Muscle layer of colon (tissue), 2 donors: ENCODE measurements at regions not wholly inside any gene's neighbourhood (a gene's known extent, or its start where the extent isn't known, plus 50 kb on each side); places are given as distances from the start of the nearest gene placed in this dataset.

Experiments used
- H3K27ac ChIP-seq: one replicate; pipeline ENCODE4 v1.7.0; 2013; ENCODE audit warnings: low read depth, mild to moderate bottlenecking, low read length, moderate library complexity
- H3K27me3 ChIP-seq, 2 donors: one replicate each; pipeline ENCODE4 v1.7.0; 2013; ENCODE audit warnings: low read length in 2 of 2, mild to moderate bottlenecking in 2 of 2; ENCODE audit not compliant: insufficient read depth in 2 of 2, control insufficient read depth in 1 of 2
- H3K36me3 ChIP-seq: one replicate; pipeline ENCODE4 v1.7.0; 2013; ENCODE audit warnings: mild to moderate bottlenecking, low read length; ENCODE audit not compliant: insufficient read depth
- H3K4me1 ChIP-seq: one replicate; pipeline ENCODE4 v1.7.0; 2013; ENCODE audit warnings: mild to moderate bottlenecking, low read length; ENCODE audit not compliant: insufficient read depth
- H3K4me3 ChIP-seq, 2 donors: one replicate each; pipeline ENCODE4 v1.7.0; 2013; ENCODE audit warnings: low read length in 2 of 2, low read depth in 1 of 2, mild to moderate bottlenecking in 1 of 2, moderate library complexity in 1 of 2
- H3K9ac ChIP-seq: one replicate; pipeline ENCODE4 v1.7.0; 2013; ENCODE audit warnings: low read length
- H3K9me3 ChIP-seq: one replicate; pipeline ENCODE4 v1.7.0; 2013; ENCODE audit warnings: mild to moderate bottlenecking, low read length
- donor health status: abdominal sarcoma.
- donor health status: Adenocarcinoma of cecum.

GRCh38 chr21:26759731-26760130, 85.5 kb downstream of the ADAMTS1 start:
- Histone ChIP-seq H3K27ac (no peak overlapping the region), H3K4me1 (no peaks in the 10 kb centered on the region), H3K9ac (no peak overlapping the region), H3K9me3 (no peaks in the 10 kb centered on the region), H3K36me3 (no peaks in the 10 kb centered on the region), H3K27me3 (no peaks in the 10 kb centered on the region), H3K4me3 (no peak overlapping the region)

- no peaks in the 10 kb centered on the region for H3K4me1 ChIP-seq
- H3K36me3 ChIP-seq = no peaks in the 10 kb centered on the region
- no peaks in the 10 kb centered on the region for H3K9me3 ChIP-seq
- no peaks in the 10 kb centered on the region for H3K27me3 ChIP-seq
- H3K4me3 ChIP-seq = no peak overlapping the region
- H3K27ac ChIP-seq = no peak overlapping the region
- H3K9ac ChIP-seq = no peak overlapping the region
Measured at GRCh38 chr21:26758083-26758880, 86.9 kb downstream of the ADAMTS1 start.

- H3K27ac ChIP-seq = no peak overlapping the region
- H3K4me1 ChIP-seq = no peaks in the 10 kb centered on the region
- H3K27me3 ChIP-seq = no peaks in the 10 kb centered on the region
- no peak overlapping the region for H3K4me3 ChIP-seq
- no peak overlapping the region for H3K9ac ChIP-seq
- H3K9me3 ChIP-seq = no peaks in the 10 kb centered on the region
- no peaks in the 10 kb centered on the region for H3K36me3 ChIP-seq
Measured at GRCh38 chr21:26756491-26757159, 88.6 kb downstream of the ADAMTS1 start.

GRCh38 chr21:26754853-26755252, 90.4 kb downstream of the ADAMTS1 start:
- no peak overlapping the region for H3K4me3 ChIP-seq
- no peak overlapping the region for H3K9ac ChIP-seq
- no peaks in the 10 kb centered on the region for H3K9me3 ChIP-seq
- no peaks in the 10 kb centered on the region for H3K27me3 ChIP-seq
- no peaks in the 10 kb centered on the region for H3K4me1 ChIP-seq
- H3K27ac ChIP-seq = no peak overlapping the region
- no peaks in the 10 kb centered on the region for H3K36me3 ChIP-seq

- no peak overlapping the region for H3K27ac ChIP-seq
- H3K36me3 ChIP-seq = no peaks in the 10 kb centered on the region
- no peaks in the 10 kb centered on the region for H3K27me3 ChIP-seq
- no peaks in the 10 kb centered on the region for H3K9me3 ChIP-seq
- no peak overlapping the region for H3K9ac ChIP-seq
- H3K4me3 ChIP-seq = no peak overlapping the region
- H3K4me1 ChIP-seq = no peaks in the 10 kb centered on the region
Measured at GRCh38 chr21:26753822-26754221, 91.4 kb downstream of the ADAMTS1 start.

- no peak overlapping the region for H3K9ac ChIP-seq
- H3K36me3 ChIP-seq = no peaks in the 10 kb centered on the region
- no peak overlapping the region for H3K4me3 ChIP-seq
- H3K27me3 ChIP-seq = no peaks in the 10 kb centered on the region
- H3K4me1 ChIP-seq = no peaks in the 10 kb centered on the region
- H3K27ac ChIP-seq = no peak overlapping the region
- H3K9me3 ChIP-seq = no peaks in the 10 kb centered on the region
Measured at GRCh38 chr21:26752849-26753248, 92.4 kb downstream of the ADAMTS1 start.

GRCh38 chr21:26751305-26751704, 93.9 kb downstream of the ADAMTS1 start:
- H3K27me3 ChIP-seq = no peaks in the 10 kb centered on the region
- no peak overlapping the region for H3K27ac ChIP-seq
- no peak overlapping the region for H3K9ac ChIP-seq
- no peaks in the 10 kb centered on the region for H3K9me3 ChIP-seq
- no peaks in the 10 kb centered on the region for H3K36me3 ChIP-seq
- H3K4me3 ChIP-seq = no peak overlapping the region
- H3K4me1 ChIP-seq = no peaks in the 10 kb centered on the region

- Histone ChIP-seq H3K4me1 (no peaks in the 10 kb centered on the region), H3K27ac (no peak overlapping the region), H3K9ac (no peak overlapping the region), H3K27me3 (no peaks in the 10 kb centered on the region), H3K36me3 (no peaks in the 10 kb centered on the region), H3K9me3 (no peaks in the 10 kb centered on the region), H3K4me3 (no peak overlapping the region)
Measured at GRCh38 chr21:26748066-26748465, 97.1 kb downstream of the ADAMTS1 start.

DNA sequence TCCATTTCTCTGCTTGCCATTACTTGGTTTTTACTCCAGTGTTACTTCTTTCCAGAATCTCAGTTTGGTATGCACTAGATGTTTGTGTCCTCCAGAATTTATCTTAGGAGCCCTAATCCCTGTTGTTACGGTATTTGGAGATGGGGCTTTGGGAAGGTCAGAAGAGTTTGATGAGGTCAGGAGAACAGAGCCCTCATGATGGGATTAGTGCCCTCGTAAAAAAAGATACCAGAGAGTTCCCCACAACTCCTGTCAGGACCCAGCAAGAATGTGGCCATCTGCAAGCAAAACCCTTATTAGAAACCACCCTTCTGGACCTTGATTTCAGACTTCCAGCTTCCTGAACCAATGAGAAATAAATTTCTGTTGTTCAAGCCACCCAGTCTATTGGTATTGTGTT, 98.0 kb downstream of the ADAMTS1 start:
- Histone ChIP-seq H3K9me3 (no peaks in the 10 kb centered on the region), H3K36me3 (no peaks in the 10 kb centered on the region), H3K9ac (no peak overlapping the region), H3K4me1 (no peaks in the 10 kb centered on the region), H3K27me3 (no peaks in the 10 kb centered on the region), H3K27ac (no peak overlapping the region), H3K4me3 (no peak overlapping the region)

- H3K36me3 ChIP-seq = no peaks in the 10 kb centered on the region
- no peaks in the 10 kb centered on the region for H3K4me1 ChIP-seq
- H3K9ac ChIP-seq = no peak overlapping the region
- no peaks in the 10 kb centered on the region for H3K9me3 ChIP-seq
- H3K4me3 ChIP-seq = no peak overlapping the region
- no peaks in the 10 kb centered on the region for H3K27me3 ChIP-seq
- H3K27ac ChIP-seq = no peak overlapping the region
Measured at GRCh38 chr21:26743524-26743923, 101.7 kb downstream of the ADAMTS1 start.

GRCh38 chr21:26739189-26739588, 106.0 kb downstream of the ADAMTS1 start:
- Histone ChIP-seq H3K4me1 (no peaks in the 10 kb centered on the region), H3K4me3 (no peak overlapping the region), H3K27me3 (no peaks in the 10 kb centered on the region), H3K9me3 (no peaks in the 10 kb centered on the region), H3K36me3 (no peaks in the 10 kb centered on the region), H3K9ac (no peak overlapping the region), H3K27ac (no peak overlapping the region)

DNA sequence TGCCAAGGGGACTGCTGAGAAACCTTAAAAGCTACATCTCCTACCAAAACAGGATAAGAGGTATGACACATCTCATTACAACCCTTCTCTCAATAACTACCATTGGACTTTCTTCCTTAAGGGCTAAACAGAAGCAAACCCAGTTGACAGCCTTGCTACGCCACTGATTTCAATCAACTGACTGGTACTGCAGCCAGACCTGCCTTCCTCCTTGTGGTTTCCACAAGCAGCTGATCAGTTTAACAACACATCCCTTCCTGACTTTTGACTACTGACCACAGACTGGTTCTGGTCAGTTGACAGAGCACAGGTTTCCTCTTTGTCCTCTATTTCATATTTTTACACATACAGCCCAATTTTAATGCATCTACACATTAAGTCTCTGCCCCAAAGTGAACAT, 108.8 kb downstream of the ADAMTS1 start:
- H3K9me3 ChIP-seq = no peaks in the 10 kb centered on the region
- H3K4me3 ChIP-seq = no peak overlapping the region
- no peaks in the 10 kb centered on the region for H3K27me3 ChIP-seq
- H3K36me3 ChIP-seq = no peaks in the 10 kb centered on the region
- H3K27ac ChIP-seq = no peak overlapping the region
- no peak overlapping the region for H3K9ac ChIP-seq
- H3K4me1 ChIP-seq = no peaks in the 10 kb centered on the region
